A549 (cell line): ENCODE measurements at regions not wholly inside any gene's neighbourhood (a gene's known extent, or its start where the extent isn't known, plus 50 kb on each side); places are given as distances from the start of the nearest gene placed in this dataset.

Source experiments
- JUN ChIP-seq, 2 experiments: fragments of >200 bp; sonication (Bioruptor Twin); formaldehyde crosslinking; IDR thresholded peaks; 2 replicates in 1 of 2; 3 replicates in 1 of 2; pipeline ENCODE4 v1.6.1; 2016 to 2017
- SREBF2 ChIP-seq: fragments of 450-650 bp; IDR thresholded peaks from 2 replicates; pipeline ENCODE4 v1.6.1; 2014; ENCODE audit warnings: mild to moderate bottlenecking, moderate library complexity
- TF ChIP-seq, protein P1 (sequence below): fragments of 200-600 bp; sonication (generic); IDR thresholded peaks from 2 replicates; pipeline ENCODE4 v1.6.1; 2016; ENCODE audit warnings: antibody characterized with exemption, mild to moderate bottlenecking, moderate library complexity

DNA sequence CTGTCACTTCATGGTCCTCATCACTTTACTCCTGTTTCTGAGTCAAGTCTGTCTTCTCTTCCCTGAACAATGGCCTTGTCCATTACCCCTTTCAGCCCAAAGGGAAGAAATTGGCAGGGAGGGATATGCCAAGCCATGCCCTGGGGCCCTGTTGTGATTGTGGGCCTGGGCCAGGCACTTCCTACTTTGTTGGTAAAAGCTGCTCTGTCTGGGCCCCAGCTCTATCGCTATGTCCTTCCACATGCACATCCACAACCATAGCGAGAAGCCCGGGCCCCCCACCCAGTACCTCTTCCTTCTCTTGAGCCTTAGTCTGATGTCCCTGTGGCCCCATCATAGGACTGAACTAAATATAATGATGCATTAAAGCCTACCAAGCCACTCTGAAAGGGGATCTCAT is 126.7 kb upstream of the RCN1 start:
- TF ChIP-seq, protein P1, sequence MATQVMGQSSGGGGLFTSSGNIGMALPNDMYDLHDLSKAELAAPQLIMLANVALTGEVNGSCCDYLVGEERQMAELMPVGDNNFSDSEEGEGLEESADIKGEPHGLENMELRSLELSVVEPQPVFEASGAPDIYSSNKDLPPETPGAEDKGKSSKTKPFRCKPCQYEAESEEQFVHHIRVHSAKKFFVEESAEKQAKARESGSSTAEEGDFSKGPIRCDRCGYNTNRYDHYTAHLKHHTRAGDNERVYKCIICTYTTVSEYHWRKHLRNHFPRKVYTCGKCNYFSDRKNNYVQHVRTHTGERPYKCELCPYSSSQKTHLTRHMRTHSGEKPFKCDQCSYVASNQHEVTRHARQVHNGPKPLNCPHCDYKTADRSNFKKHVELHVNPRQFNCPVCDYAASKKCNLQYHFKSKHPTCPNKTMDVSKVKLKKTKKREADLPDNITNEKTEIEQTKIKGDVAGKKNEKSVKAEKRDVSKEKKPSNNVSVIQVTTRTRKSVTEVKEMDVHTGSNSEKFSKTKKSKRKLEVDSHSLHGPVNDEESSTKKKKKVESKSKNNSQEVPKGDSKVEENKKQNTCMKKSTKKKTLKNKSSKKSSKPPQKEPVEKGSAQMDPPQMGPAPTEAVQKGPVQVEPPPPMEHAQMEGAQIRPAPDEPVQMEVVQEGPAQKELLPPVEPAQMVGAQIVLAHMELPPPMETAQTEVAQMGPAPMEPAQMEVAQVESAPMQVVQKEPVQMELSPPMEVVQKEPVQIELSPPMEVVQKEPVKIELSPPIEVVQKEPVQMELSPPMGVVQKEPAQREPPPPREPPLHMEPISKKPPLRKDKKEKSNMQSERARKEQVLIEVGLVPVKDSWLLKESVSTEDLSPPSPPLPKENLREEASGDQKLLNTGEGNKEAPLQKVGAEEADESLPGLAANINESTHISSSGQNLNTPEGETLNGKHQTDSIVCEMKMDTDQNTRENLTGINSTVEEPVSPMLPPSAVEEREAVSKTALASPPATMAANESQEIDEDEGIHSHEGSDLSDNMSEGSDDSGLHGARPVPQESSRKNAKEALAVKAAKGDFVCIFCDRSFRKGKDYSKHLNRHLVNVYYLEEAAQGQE = no peak
- TF ChIP-seq JUN (IDR thresholded peaks at IDR 0.05) (no peak), SREBF2 (no peak)
